Trophoblast cell (in vitro differentiated cells and primary cell): ENCODE measurements at regions not wholly inside any gene's neighbourhood (a gene's known extent, or its start where the extent isn't known, plus 50 kb on each side); places are given as distances from the start of the nearest gene placed in this dataset.

Source experiments
- DNase-seq, 2 donors: peaks; one replicate each; pipeline ENCODE4 v3.0.0-alpha.2; 2016
- H2AFZ ChIP-seq: 2 replicates; pipeline ENCODE4 v1.6.1; 2013; ENCODE audit warnings: low read length, moderate library complexity, mild to moderate bottlenecking; ENCODE audit not compliant: insufficient read depth, poor library complexity
- H2AK5ac ChIP-seq: 2 replicates; pipeline ENCODE4 v1.6.1; 2013; ENCODE audit warnings: mild to moderate bottlenecking, low read length
- H2BK120ac ChIP-seq: 2 replicates; pipeline ENCODE4 v1.6.1; 2013; ENCODE audit warnings: low read length, mild to moderate bottlenecking, moderate library complexity; ENCODE audit not compliant: insufficient read depth, poor library complexity
- H2BK12ac ChIP-seq: 2 replicates; pipeline ENCODE4 v1.6.1; 2013; ENCODE audit warnings: mild to moderate bottlenecking, low read length, moderate library complexity
- H2BK5ac ChIP-seq: 2 replicates; pipeline ENCODE4 v1.6.1; 2013; ENCODE audit warnings: low read length, low read depth, moderate library complexity, mild to moderate bottlenecking; ENCODE audit not compliant: poor library complexity
- H3K14ac ChIP-seq: 2 replicates; pipeline ENCODE4 v1.6.1; 2013; ENCODE audit warnings: mild to moderate bottlenecking, low read length
- H3K18ac ChIP-seq: 2 replicates; pipeline ENCODE4 v1.6.1; 2013; ENCODE audit warnings: mild to moderate bottlenecking, low read length
- H3K23ac ChIP-seq: 2 replicates; pipeline ENCODE4 v1.6.1; 2013; ENCODE audit warnings: low read length
- H3K27ac ChIP-seq: 2 replicates; pipeline ENCODE4 v1.5.1; 2013; ENCODE audit warnings: low read depth, mild to moderate bottlenecking, inconsistent platforms, low read length, moderate library complexity
- H3K27me3 ChIP-seq: 2 replicates; pipeline ENCODE4 v1.6.1; 2013; ENCODE audit warnings: inconsistent platforms, mild to moderate bottlenecking, low read length, moderate library complexity; ENCODE audit not compliant: insufficient read depth
- H3K36me3 ChIP-seq, 2 experiments: 1 replicate in 1 of 2; 2 replicates in 1 of 2; pipeline ENCODE4 v1.6.1; 2013; ENCODE audit warnings: low read length in 2 of 2, mild to moderate bottlenecking in 2 of 2, moderate library complexity in 1 of 2; ENCODE audit not compliant: insufficient read depth in 2 of 2, control insufficient read depth in 1 of 2
- H3K4ac ChIP-seq: 2 replicates; pipeline ENCODE4 v1.6.1; 2013; ENCODE audit warnings: low read depth, mild to moderate bottlenecking, low read length, moderate library complexity
- H3K4me1 ChIP-seq, 2 experiments: 1 replicate in 1 of 2; 2 replicates in 1 of 2; pipeline ENCODE4 v1.6.1; 2013; ENCODE audit warnings: low read length in 2 of 2, mild to moderate bottlenecking in 2 of 2, moderate library complexity in 1 of 2; ENCODE audit not compliant: insufficient read depth in 2 of 2, control insufficient read depth in 1 of 2
- H3K4me2 ChIP-seq: 2 replicates; pipeline ENCODE4 v1.6.1; 2013; ENCODE audit warnings: inconsistent platforms, mild to moderate bottlenecking, low read length, moderate library complexity
- H3K4me3 ChIP-seq: 2 replicates; pipeline ENCODE4 v1.5.1; 2013; ENCODE audit warnings: mild to moderate bottlenecking, low read depth, low read length, inconsistent platforms
- H3K79me1 ChIP-seq: one replicate; pipeline ENCODE4 v1.6.1; 2013; ENCODE audit warnings: low read length
- H3K79me2 ChIP-seq: 2 replicates; pipeline ENCODE4 v1.6.1; 2013; ENCODE audit warnings: low read length, mild to moderate bottlenecking; ENCODE audit not compliant: control insufficient read depth, insufficient read depth, poor library complexity
- H3K9ac ChIP-seq: 2 replicates; pipeline ENCODE4 v1.6.1; 2013; ENCODE audit warnings: mild to moderate bottlenecking, low read length
- H3K9me3 ChIP-seq: 2 replicates; pipeline ENCODE4 v1.6.1; 2013; ENCODE audit warnings: low read depth, mild to moderate bottlenecking, control low read depth, inconsistent platforms, low read length; ENCODE audit not compliant: insufficient read depth
- H4K12ac ChIP-seq: 2 replicates; pipeline ENCODE4 v1.6.1; 2013; ENCODE audit warnings: low read depth, mild to moderate bottlenecking, low read length, moderate library complexity
- H4K8ac ChIP-seq: 2 replicates; pipeline ENCODE4 v1.6.1; 2013; ENCODE audit warnings: low read depth, mild to moderate bottlenecking, low read length, moderate library complexity
- H4K91ac ChIP-seq: one replicate; pipeline ENCODE4 v1.6.1; 2013; ENCODE audit warnings: low read depth, mild to moderate bottlenecking, low read length, moderate library complexity
- WGBS: extraction: QIAGEN DNeasy Blood & Tissue Kit; methylation state at CpG from one replicate; pipeline ENCODE4 v1.1.7; 2013; ENCODE audit warnings: missing lambda C conversion rate; ENCODE audit not compliant: insufficient read length, insufficient coverage; ENCODE audit errors: extremely low coverage; 5-methylcytosine and 5-hydroxymethylcytosine counted together

GRCh38 chr15:98401029-98401428 lies 247.3 kb upstream of the IGF1R start:
- no peaks in the 10 kb centered on the region for H3K79me1 ChIP-seq
- H3K4me2 ChIP-seq, result no peak overlapping the region
- no CpG with 5 or more reads among the region's 3 CpGs for WGBS
- no peak overlapping the region for H2AFZ ChIP-seq
- H3K4me1 ChIP-seq, result no peaks in the 10 kb centered on the region
- no peak overlapping the region for H3K27ac ChIP-seq
- no peak overlapping the region for H3K9ac ChIP-seq
- H3K4ac ChIP-seq, result no peak overlapping the region
- H3K27me3 ChIP-seq, result no peaks in the 10 kb centered on the region
- no peak overlapping the region for H2BK5ac ChIP-seq
- H3K9me3 ChIP-seq, result peaks cover 2% of the 10 kb centered on the region
- no peaks in the 10 kb centered on the region for H3K36me3 ChIP-seq
- no peak overlapping the region for H2BK12ac ChIP-seq
- no peak overlapping the region for H3K23ac ChIP-seq
- H3K14ac ChIP-seq, result no peak overlapping the region
- H3K18ac ChIP-seq, result no peak overlapping the region
- H4K91ac ChIP-seq, result no peak overlapping the region
- H2BK120ac ChIP-seq, result no peak overlapping the region
- peak in 1 of 2 donors; percentile 9 for DNase-seq
- H3K79me2 ChIP-seq, result no peaks in the 10 kb centered on the region
- H3K4me3 ChIP-seq, result no peak overlapping the region
- no peak overlapping the region for H4K12ac ChIP-seq
- no peak overlapping the region for H4K8ac ChIP-seq
- no peak overlapping the region for H2AK5ac ChIP-seq

DNA sequence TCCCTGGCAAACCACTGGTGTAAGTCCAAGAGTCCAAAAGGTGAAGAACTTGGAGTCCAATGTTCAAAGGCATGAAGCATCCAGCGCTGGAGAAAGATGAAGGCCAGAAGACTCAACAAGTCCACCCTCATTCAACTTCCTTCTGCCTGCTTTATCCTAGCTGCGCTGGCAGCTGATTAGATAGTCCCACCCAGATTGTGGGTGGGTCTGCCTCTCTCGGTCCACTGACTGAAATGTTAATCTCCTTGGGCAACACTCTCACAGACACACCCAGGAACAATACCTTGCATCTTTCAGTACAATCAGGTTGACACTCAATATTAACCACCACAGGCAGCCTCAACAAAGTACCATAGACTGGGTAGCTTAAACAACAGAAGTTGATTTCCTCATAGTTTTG lies 245.9 kb upstream of the IGF1R start:
- no peaks in the 10 kb centered on the region for H3K4me1 ChIP-seq
- H3K36me3 ChIP-seq, result no peaks in the 10 kb centered on the region
- H3K4me2 ChIP-seq, result no peak overlapping the region
- H4K12ac ChIP-seq, result no peak overlapping the region
- no peak overlapping the region for H2BK12ac ChIP-seq
- H2BK5ac ChIP-seq, result no peak overlapping the region
- no peaks in the 10 kb centered on the region for H3K79me1 ChIP-seq
- H3K4ac ChIP-seq, result no peak overlapping the region
- no peaks in the 10 kb centered on the region for H3K27me3 ChIP-seq
- no peak overlapping the region for H3K18ac ChIP-seq
- no peak overlapping the region for H2BK120ac ChIP-seq
- peaks cover 2% of the 10 kb centered on the region for H3K9me3 ChIP-seq
- no peak for DNase-seq
- no peak overlapping the region for H3K4me3 ChIP-seq
- H2AFZ ChIP-seq, result no peak overlapping the region
- H3K23ac ChIP-seq, result no peak overlapping the region
- no peak overlapping the region for H4K8ac ChIP-seq
- no peak overlapping the region for H3K27ac ChIP-seq
- WGBS, result no CpG with 5 or more reads among the region's 3 CpGs
- no peak overlapping the region for H3K9ac ChIP-seq
- H3K14ac ChIP-seq, result no peak overlapping the region
- no peak overlapping the region for H2AK5ac ChIP-seq
- H4K91ac ChIP-seq, result no peak overlapping the region
- H3K79me2 ChIP-seq, result no peaks in the 10 kb centered on the region

DNA sequence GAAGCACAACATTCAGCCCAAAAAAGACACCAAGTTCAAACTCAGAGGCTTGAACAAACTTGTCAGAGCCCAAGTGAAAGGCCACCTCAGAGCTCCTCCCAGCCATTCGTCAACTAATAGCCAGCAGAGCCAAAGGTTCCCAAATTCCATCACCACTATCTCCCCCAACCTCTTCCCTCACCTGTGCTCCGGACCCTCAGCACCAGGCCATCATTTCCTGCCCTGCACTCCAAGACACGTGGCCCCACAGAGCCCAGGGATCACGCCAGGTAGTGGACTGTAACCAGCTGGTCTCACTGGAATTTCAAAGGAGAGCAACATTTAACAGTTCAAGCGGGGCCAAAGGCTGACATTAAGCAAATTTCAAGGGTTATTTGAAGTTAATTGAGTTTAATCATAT lies 245.2 kb upstream of the IGF1R start:
- Histone ChIP-seq H2BK5ac (no peak overlapping the region), H2BK12ac (no peak overlapping the region), H3K23ac (no peak overlapping the region), H3K79me2 (no peaks in the 10 kb centered on the region), H2AK5ac (no peak overlapping the region), H3K27ac (no peak overlapping the region), H3K14ac (no peak overlapping the region), H2AFZ (no peak overlapping the region), H3K4me3 (no peak overlapping the region), H3K4ac (no peak overlapping the region), H3K4me2 (no peak overlapping the region), H4K12ac (no peak overlapping the region), H2BK120ac (no peak overlapping the region), H3K9me3 (peaks cover 2% of the 10 kb centered on the region), H4K8ac (no peak overlapping the region), H3K79me1 (no peaks in the 10 kb centered on the region), H3K36me3 (no peaks in the 10 kb centered on the region), H3K9ac (no peak overlapping the region), H3K18ac (no peak overlapping the region), H3K27me3 (no peaks in the 10 kb centered on the region), H3K4me1 (no peaks in the 10 kb centered on the region), H4K91ac (no peak overlapping the region)
- no peak for DNase-seq
- WGBS, result no CpG with 5 or more reads among the region's 5 CpGs

GRCh38 chr15:98403569-98403968 lies 244.8 kb upstream of the IGF1R start:
- H3K79me2 ChIP-seq, result no peaks in the 10 kb centered on the region
- no peak overlapping the region for H3K4ac ChIP-seq
- no peak overlapping the region for H2BK12ac ChIP-seq
- DNase-seq, result no peak
- H3K4me3 ChIP-seq, result no peak overlapping the region
- no CpG with 5 or more reads among the region's 13 CpGs for WGBS
- no peak overlapping the region for H4K8ac ChIP-seq
- no peaks in the 10 kb centered on the region for H3K27me3 ChIP-seq
- no peak overlapping the region for H3K27ac ChIP-seq
- no peaks in the 10 kb centered on the region for H3K4me1 ChIP-seq
- H3K14ac ChIP-seq, result no peak overlapping the region
- no peak overlapping the region for H2AK5ac ChIP-seq
- H3K79me1 ChIP-seq, result no peaks in the 10 kb centered on the region
- H2AFZ ChIP-seq, result no peak overlapping the region
- no peak overlapping the region for H2BK5ac ChIP-seq
- no peak overlapping the region for H3K23ac ChIP-seq
- no peak overlapping the region for H4K12ac ChIP-seq
- peaks cover 2% of the 10 kb centered on the region for H3K9me3 ChIP-seq
- no peak overlapping the region for H3K4me2 ChIP-seq
- no peak overlapping the region for H3K9ac ChIP-seq
- no peak overlapping the region for H4K91ac ChIP-seq
- H3K18ac ChIP-seq, result no peak overlapping the region
- H2BK120ac ChIP-seq, result no peak overlapping the region
- no peaks in the 10 kb centered on the region for H3K36me3 ChIP-seq
